Stomach (tissue), 4 donors: ENCODE measurements at regions not wholly inside any gene's neighbourhood (a gene's known extent, or its start where the extent isn't known, plus 50 kb on each side); places are given as distances from the start of the nearest gene placed in this dataset.

ENCODE experiments used
- CTCF ChIP-seq, 7 experiments: fragments of 450-650 bp in 4 of 7; fragments of 200-600 bp in 3 of 7; sonication (generic) in 3 of 7; IDR thresholded peaks; one replicate each; pipeline ENCODE4 v1.5.1; 2016 to 2019; ENCODE audit warnings: antibody characterized with exemption in 7 of 7, control low read depth in 2 of 7, mild to moderate bottlenecking in 1 of 7
- EP300 ChIP-seq: sonication (generic); formaldehyde crosslinking; IDR thresholded peaks from one replicate; pipeline ENCODE4 v1.6.1; 2017; ENCODE audit warnings: antibody characterized with exemption

- TF ChIP-seq CTCF (IDR thresholded peaks at IDR 0.05) (no peak), EP300 (no peak)
Observed at GRCh38 chr5:87829217-87829551, 416.5 kb upstream of the CCNH start.
